ENCODE measurements at regions not wholly inside any gene's neighbourhood (a gene's known extent, or its start where the extent isn't known, plus 50 kb on each side); places are given as distances from the start of the nearest gene placed in this dataset.

DNA sequence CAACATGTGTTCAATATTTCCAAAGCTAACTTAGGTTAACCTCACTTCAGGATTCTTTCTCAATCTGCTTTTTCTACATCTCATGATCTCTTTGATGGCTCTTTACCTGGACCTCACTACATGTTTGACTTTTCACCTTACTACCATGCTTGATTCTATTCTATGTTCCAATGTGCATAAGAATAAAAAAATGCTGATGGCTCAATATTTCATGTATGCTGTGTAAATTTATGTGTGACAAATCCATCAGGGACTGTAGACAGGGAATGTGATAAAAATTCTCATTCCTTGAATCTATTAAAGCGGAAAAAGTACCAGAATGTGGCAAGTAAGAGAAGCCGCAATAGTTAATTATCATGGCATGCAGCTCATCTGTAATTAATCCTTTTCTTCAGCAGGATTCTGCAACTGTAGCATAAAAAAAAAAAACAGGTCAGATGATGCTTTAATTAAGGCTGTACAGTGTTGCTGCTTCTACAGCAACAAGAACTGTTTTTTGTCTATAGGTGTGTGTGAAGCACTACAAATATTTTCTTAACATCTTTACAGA, 276.9 kb upstream of the PRKD1 start:
- H3K4me2 ChIP-seq (ENCODE audit: insufficient read depth, insufficient read length, low read length) = no peak overlapping the region
- H3K18ac ChIP-seq (ENCODE audit: insufficient read length, low read depth, low read length) = no peak overlapping the region
- no peak overlapping the region for H3K4me3 Mint-ChIP-seq
- H3K9me3 ChIP-seq (ENCODE audit: control insufficient read depth, low read depth, low read length) = no peaks in the 10 kb centered on the region
- no peak overlapping the region for H3K56ac ChIP-seq (ENCODE audit: insufficient read length, low read depth, low read length)
- H3K23me2 ChIP-seq (ENCODE audit: insufficient read length, low read depth, low read length, poor library complexity, severe bottlenecking) = no peaks in the 10 kb centered on the region
- H4K91ac ChIP-seq (ENCODE audit: insufficient read length, low read depth, low read length) = no peak overlapping the region
- no peak overlapping the region for H2BK15ac ChIP-seq (ENCODE audit: low read depth, low read length)
- no peak overlapping the region for H2BK120ac ChIP-seq (ENCODE audit: low read depth, low read length, poor library complexity, severe bottlenecking)
- H3K4ac ChIP-seq (ENCODE audit: low read depth, low read length) = no peak overlapping the region
- H3K27ac ChIP-seq (ENCODE audit: insufficient read length, low read depth, low read length) = no peak overlapping the region
- H3T11ph ChIP-seq (ENCODE audit: low read length) = no peak overlapping the region
- no peak overlapping the region for H3K9ac ChIP-seq (ENCODE audit: extremely low read depth, insufficient read length, low read length)
- WGBS (ENCODE audit: extremely low coverage, insufficient read length, low lambda C conversion rate) = no CpG with 5 or more reads among the region's 2 CpGs
- no peaks in the 10 kb centered on the region for H3K4me1 Mint-ChIP-seq
- H3K36me3 Mint-ChIP-seq (ENCODE audit: insufficient read depth in 1 of 3, low read depth in 3 of 3) = no peaks in the 10 kb centered on the region
- H3K23ac ChIP-seq (ENCODE audit: insufficient read length, low read depth, low read length) = no peak overlapping the region
- no peaks in the 10 kb centered on the region; the same call in 1 of the 2 replicates for H3K4me1 ChIP-seq (ENCODE audit: insufficient read depth, low read length)
- no peaks in the 10 kb centered on the region for H3K79me2 ChIP-seq (ENCODE audit: insufficient read depth, low read length)
- H3K79me1 ChIP-seq (ENCODE audit: insufficient read depth, low read depth, low read length, poor library complexity, severe bottlenecking) = no peaks in the 10 kb centered on the region
- H4K20me1 ChIP-seq (ENCODE audit: control insufficient read depth, insufficient read depth, insufficient read length) = no peaks in the 10 kb centered on the region
- no peaks in the 10 kb centered on the region for H3K9me3 Mint-ChIP-seq
- H2BK5ac ChIP-seq (ENCODE audit: insufficient read length, low read length) = no peak overlapping the region
- no peak overlapping the region for H3K27ac Mint-ChIP-seq
- H4K8ac ChIP-seq (replicated peaks; ENCODE audit: insufficient read length, low read depth, low read length) = no peak overlapping the region
- H2AFZ ChIP-seq (ENCODE audit: low read length) = no peak overlapping the region
- no peak overlapping the region for H4K5ac ChIP-seq (ENCODE audit: insufficient read length, low read depth, low read length)
- H2BK12ac ChIP-seq (ENCODE audit: insufficient read length, low read depth, low read length) = no peak overlapping the region
- no peaks in the 10 kb centered on the region for H3K27me3 ChIP-seq (ENCODE audit: insufficient read depth, low read length)
- H2BK20ac ChIP-seq (ENCODE audit: low read depth, low read length, poor library complexity, severe bottlenecking) = no peak overlapping the region
- H2AK5ac ChIP-seq (ENCODE audit: insufficient read length, low read length) = no peak overlapping the region
- no peak overlapping the region for H3K14ac ChIP-seq (ENCODE audit: insufficient read depth, low read length)
- H3K27me3 Mint-ChIP-seq (ENCODE audit: low read depth) = no peaks in the 10 kb centered on the region
- TF ChIP-seq CTCF (conservative IDR thresholded peaks at IDR 0.05) = no peak
- no peak for DNase-seq

All from H9 (cell line).